Progenitor cell of endocrine pancreas (in vitro differentiated cells): ENCODE measurements at regions not wholly inside any gene's neighbourhood (a gene's known extent, or its start where the extent isn't known, plus 50 kb on each side); places are given as distances from the start of the nearest gene placed in this dataset.
A peak's percentile ranks its signal among the peaks of the same experiment; 100 is the strongest.

Experiments used
- DNase-seq: peaks from one replicate; pipeline ENCODE4 v3.0.0; 2021; ENCODE audit warnings: low spot score; ENCODE audit not compliant: unreplicated experiment
- H3K27ac Mint-ChIP-seq: 2 replicates; pipeline ENCODE4 v1.8.0; 2021; ENCODE audit warnings: mild to moderate bottlenecking, moderate library complexity, mixed read lengths
- H3K27me3 Mint-ChIP-seq: 2 replicates; pipeline ENCODE4 v1.8.0; 2021; ENCODE audit warnings: mixed read lengths
- H3K36me3 Mint-ChIP-seq: 2 replicates; pipeline ENCODE4 v1.8.0; 2022; ENCODE audit warnings: mixed read lengths; ENCODE audit not compliant: insufficient read depth
- H3K4me1 Mint-ChIP-seq: 2 replicates; pipeline ENCODE4 v1.8.0; 2021; ENCODE audit warnings: low read depth, mixed read lengths
- H3K4me3 Mint-ChIP-seq: 2 replicates; pipeline ENCODE4 v1.8.0; 2021; ENCODE audit warnings: low read depth, mild to moderate bottlenecking, moderate library complexity, mixed read lengths
- H3K9me3 Mint-ChIP-seq: 2 replicates; pipeline ENCODE4 v1.8.0; 2021; ENCODE audit warnings: low read depth, mixed read lengths
- CTCF ChIP-seq: fragments of 200-600 bp; sonication (generic); IDR thresholded peaks from one replicate; pipeline ENCODE4 v1.5.0; 2021; ENCODE audit warnings: antibody characterized with exemption, mild to moderate bottlenecking; ENCODE audit not compliant: unreplicated experiment

- Mint-ChIP-seq H3K36me3 (no peaks in the 10 kb centered on the region), H3K4me3 (no peak overlapping the region), H3K9me3 (no peaks in the 10 kb centered on the region), H3K27ac (no peak overlapping the region), H3K4me1 (peaks cover 20% of the 10 kb centered on the region), H3K27me3 (no peaks in the 10 kb centered on the region)
- TF ChIP-seq CTCF: no peak
- no peak for DNase-seq
These were observed 129.7 kb downstream of the TDRD15 start for GRCh38 chr2:21253311-21254027.

- Mint-ChIP-seq H3K9me3 (no peaks in the 10 kb centered on the region), H3K27me3 (no peaks in the 10 kb centered on the region), H3K4me3 (no peak overlapping the region), H3K27ac (peak overlapping the region; percentile 18), H3K36me3 (no peaks in the 10 kb centered on the region), H3K4me1 (peaks cover 20% of the 10 kb centered on the region)
- TF ChIP-seq CTCF: no peak
- no peak for DNase-seq
These were observed 130.6 kb downstream of the TDRD15 start for GRCh38 chr2:21254170-21254965.

- Mint-ChIP-seq H3K27ac (no peak overlapping the region), H3K9me3 (no peaks in the 10 kb centered on the region), H3K36me3 (no peaks in the 10 kb centered on the region), H3K4me3 (no peak overlapping the region), H3K4me1 (peaks cover 19% of the 10 kb centered on the region), H3K27me3 (no peaks in the 10 kb centered on the region)
- DNase-seq: no peak
- no peak for TF ChIP-seq CTCF
These were observed 132.2 kb downstream of the TDRD15 start for GRCh38 chr2:21256006-21256405.

GRCh38 chr2:21257621-21258020, 133.9 kb downstream of the TDRD15 start:
- Mint-ChIP-seq H3K27ac (no peak overlapping the region), H3K9me3 (no peaks in the 10 kb centered on the region), H3K27me3 (peaks cover 11% of the 10 kb centered on the region), H3K4me3 (no peak overlapping the region), H3K4me1 (peaks cover 11% of the 10 kb centered on the region), H3K36me3 (no peaks in the 10 kb centered on the region)
- DNase-seq: no peak
- TF ChIP-seq CTCF: no peak

- no peak for DNase-seq
- no peak overlapping the region for H3K27ac Mint-ChIP-seq
- no peak overlapping the region for H3K4me3 Mint-ChIP-seq
These were observed 134.3 kb downstream of the TDRD15 start for GRCh38 chr2:21258082-21258481.

More at GRCh38 chr2:21258082-21258481, 134.3 kb downstream of the TDRD15 start:
- Mint-ChIP-seq H3K4me1 (peaks cover 9% of the 10 kb centered on the region), H3K9me3 (no peaks in the 10 kb centered on the region), H3K36me3 (no peaks in the 10 kb centered on the region), H3K27me3 (peaks cover 14% of the 10 kb centered on the region)
- no peak for TF ChIP-seq CTCF
